Panc1 (cell line): ENCODE measurements at regions not wholly inside any gene's neighbourhood (a gene's known extent, or its start where the extent isn't known, plus 50 kb on each side); places are given as distances from the start of the nearest gene placed in this dataset.

Source experiments
- ATAC-seq: fragments of 200-7000 bp; cut with Tn5 transposase; 2 replicates; pipeline ENCODE4 v1.9.1; 2020; ENCODE audit warnings: mild to moderate bottlenecking, moderate library complexity
- BruUV-seq: library from RNA; stranded (reverse); fragments of 400-500 nt; replicated peaks from 2 replicates; lab custom pipeline; 2021; lab: Mats Ljungman, UMichigan
- CTCF ChIA-PET: fragments of 300-600 bp; sonication (Branson Sonifier 250); formaldehyde crosslinking; loops from one replicate; lab custom pipeline; 2022; ENCODE audit warnings: antibody characterized with exemption; lab: Charles Lee
- POLR2A ChIA-PET: fragments of 300-600 bp; sonication (Branson Sonifier 250); formaldehyde crosslinking; loops from one replicate; lab custom pipeline; 2022; ENCODE audit warnings: antibody characterized with exemption; lab: Charles Lee
- DNase-seq: peaks from one replicate; pipeline ENCODE4 v3.0.0-alpha.2; 2010; ENCODE audit warnings: low read depth, low spot score
- H3K27ac ChIP-seq: 2 replicates; pipeline ENCODE4 v1.5.1; 2011; ENCODE audit warnings: mild to moderate bottlenecking, low read length, inconsistent platforms
- H3K27me3 ChIP-seq: fragments of 200-500 bp; sonication (Bioruptor generic); 2 replicates; pipeline ENCODE4 v1.6.0; 2014; ENCODE audit warnings: low read length, inconsistent platforms; ENCODE audit not compliant: control insufficient read depth, insufficient read depth
- H3K36me3 ChIP-seq: fragments of 200-500 bp; sonication (Bioruptor generic); 2 replicates; pipeline ENCODE4 v1.5.1; 2014; ENCODE audit warnings: inconsistent platforms, mild to moderate bottlenecking, low read length, moderate library complexity; ENCODE audit not compliant: control insufficient read depth, insufficient read depth
- H3K4me1 ChIP-seq: 2 replicates; pipeline ENCODE4 v1.5.1; 2011; ENCODE audit warnings: inconsistent platforms, mild to moderate bottlenecking, low read length, moderate library complexity; ENCODE audit not compliant: control insufficient read depth, insufficient read depth
- H3K4me3 ChIP-seq, 2 experiments: 2 replicates each; pipeline ENCODE4 v1.5.1; 2011 to 2012; ENCODE audit warnings: low read depth in 2 of 2, low read length in 2 of 2, mild to moderate bottlenecking in 2 of 2, inconsistent platforms in 1 of 2, moderate library complexity in 1 of 2
- H3K9me3 ChIP-seq: fragments of 200-500 bp; sonication (Bioruptor generic); 2 replicates; pipeline ENCODE4 v1.5.1; 2014; ENCODE audit warnings: low read depth, mild to moderate bottlenecking, inconsistent platforms, low read length, moderate library complexity; ENCODE audit not compliant: control insufficient read depth, insufficient read depth
- POLR2AphosphoS5 ChIP-seq: IDR thresholded peaks from 2 replicates; pipeline ENCODE4 v1.6.1; 2012; ENCODE audit warnings: mild to moderate bottlenecking, low read depth, low read length, moderate library complexity
- SIN3A ChIP-seq: IDR thresholded peaks from 2 replicates; pipeline ENCODE4 v1.6.1; 2012; ENCODE audit warnings: low read depth, mild to moderate bottlenecking, low read length, moderate library complexity, borderline replicate concordance; ENCODE audit not compliant: insufficient read depth
- TCF7L2 ChIP-seq: IDR thresholded peaks from 2 replicates; pipeline ENCODE4 v1.6.1; 2011; ENCODE audit warnings: mild to moderate bottlenecking, low read depth, low read length, inconsistent platforms
- in situ Hi-C: cut with HindIII; loops from 2 replicates; pipeline ENCODE4 v1.10.0; 2016; ENCODE audit warnings: low sequenced_read_pairs, low pct_unique_long_range_greater_than_20kb
- intact Hi-C: fragments of 100-400 bp; cut with micrococcal nuclease; formaldehyde crosslinking; loops from one replicate; pipeline ENCODE4 v1.10.0; 2022; ENCODE audit not compliant: unreplicated experiment
- TF ChIP-seq, protein P1 (sequence below), 2 experiments: IDR thresholded peaks; 2 replicates each; pipeline ENCODE4 v1.6.1; 2011 to 2012; ENCODE audit warnings: low read depth in 2 of 2, control low read depth in 1 of 2, low read length in 1 of 2, mild to moderate bottlenecking in 1 of 2, moderate library complexity in 1 of 2; ENCODE audit not compliant: insufficient read depth in 1 of 2
- TF ChIP-seq, protein P2 (sequence below): fragments of 450-650 bp; IDR thresholded peaks from 2 replicates; pipeline ENCODE4 v1.5.1; 2017; ENCODE audit warnings: mild to moderate bottlenecking

DNA sequence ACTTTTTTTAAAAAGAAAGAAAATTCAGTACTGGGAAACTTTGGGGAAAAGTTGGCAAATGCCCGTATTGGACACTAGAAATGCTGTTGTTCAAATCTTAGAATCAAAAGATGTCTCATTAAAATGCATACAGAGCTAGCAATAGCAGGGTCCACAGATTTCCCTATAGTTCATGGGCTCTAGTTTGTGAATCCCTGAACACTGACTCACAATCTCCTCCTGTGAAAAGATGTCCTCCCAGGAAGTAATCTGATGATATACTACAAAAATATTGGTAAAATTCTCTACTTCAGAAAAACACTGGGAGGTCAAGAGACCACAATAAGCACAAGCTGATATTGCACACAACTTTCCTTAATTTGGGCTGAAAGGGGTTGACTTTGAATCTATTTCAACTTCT is 568.4 kb upstream of the ZNF385D start:
- no peak for TF ChIP-seq TCF7L2
- no peak for TF ChIP-seq SIN3A
- TF ChIP-seq, protein P1, sequence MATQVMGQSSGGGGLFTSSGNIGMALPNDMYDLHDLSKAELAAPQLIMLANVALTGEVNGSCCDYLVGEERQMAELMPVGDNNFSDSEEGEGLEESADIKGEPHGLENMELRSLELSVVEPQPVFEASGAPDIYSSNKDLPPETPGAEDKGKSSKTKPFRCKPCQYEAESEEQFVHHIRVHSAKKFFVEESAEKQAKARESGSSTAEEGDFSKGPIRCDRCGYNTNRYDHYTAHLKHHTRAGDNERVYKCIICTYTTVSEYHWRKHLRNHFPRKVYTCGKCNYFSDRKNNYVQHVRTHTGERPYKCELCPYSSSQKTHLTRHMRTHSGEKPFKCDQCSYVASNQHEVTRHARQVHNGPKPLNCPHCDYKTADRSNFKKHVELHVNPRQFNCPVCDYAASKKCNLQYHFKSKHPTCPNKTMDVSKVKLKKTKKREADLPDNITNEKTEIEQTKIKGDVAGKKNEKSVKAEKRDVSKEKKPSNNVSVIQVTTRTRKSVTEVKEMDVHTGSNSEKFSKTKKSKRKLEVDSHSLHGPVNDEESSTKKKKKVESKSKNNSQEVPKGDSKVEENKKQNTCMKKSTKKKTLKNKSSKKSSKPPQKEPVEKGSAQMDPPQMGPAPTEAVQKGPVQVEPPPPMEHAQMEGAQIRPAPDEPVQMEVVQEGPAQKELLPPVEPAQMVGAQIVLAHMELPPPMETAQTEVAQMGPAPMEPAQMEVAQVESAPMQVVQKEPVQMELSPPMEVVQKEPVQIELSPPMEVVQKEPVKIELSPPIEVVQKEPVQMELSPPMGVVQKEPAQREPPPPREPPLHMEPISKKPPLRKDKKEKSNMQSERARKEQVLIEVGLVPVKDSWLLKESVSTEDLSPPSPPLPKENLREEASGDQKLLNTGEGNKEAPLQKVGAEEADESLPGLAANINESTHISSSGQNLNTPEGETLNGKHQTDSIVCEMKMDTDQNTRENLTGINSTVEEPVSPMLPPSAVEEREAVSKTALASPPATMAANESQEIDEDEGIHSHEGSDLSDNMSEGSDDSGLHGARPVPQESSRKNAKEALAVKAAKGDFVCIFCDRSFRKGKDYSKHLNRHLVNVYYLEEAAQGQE (IDR thresholded peaks at IDR 0.05; ENCODE audit: insufficient read depth in 1 of 2, low read depth in 2 of 2, low read length in 1 of 2) = no peak
- no peak for TF ChIP-seq POLR2AphosphoS5
- ATAC-seq = no peak
- no peaks in the 10 kb centered on the region for H3K27me3 ChIP-seq
- no TSS peak for BruUV-seq
- ChIA-PET POLR2A (no interaction called here), CTCF (no interaction called here)
- H3K27ac ChIP-seq = no peak overlapping the region
- in situ Hi-C loops (no loop called here), intact Hi-C loops (no loop called here)
- H3K9me3 ChIP-seq = no peaks in the 10 kb centered on the region
- DNase-seq = no peak
- H3K36me3 ChIP-seq = no peaks in the 10 kb centered on the region
- H3K4me3 ChIP-seq = no peak overlapping the region
- no peaks in the 10 kb centered on the region for H3K4me1 ChIP-seq

DNA sequence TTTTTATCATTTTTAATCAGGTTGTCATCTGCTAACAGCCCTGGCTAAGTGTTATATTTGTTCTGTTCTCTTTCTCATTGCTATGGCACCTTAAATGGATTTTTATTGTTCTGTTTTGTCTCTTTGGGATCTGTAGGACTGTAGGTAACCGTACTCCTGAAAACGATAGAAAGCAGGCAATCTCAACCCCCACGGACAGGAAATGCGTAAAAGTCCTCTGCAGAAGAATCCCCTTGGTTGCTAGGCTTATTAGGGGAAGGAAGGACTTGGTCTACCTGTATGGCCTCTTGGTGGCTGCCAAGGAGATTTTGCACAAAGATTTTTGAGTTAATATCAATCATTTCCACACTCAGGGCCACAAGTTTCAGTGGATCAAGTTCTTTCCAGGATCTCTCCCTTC is 571.9 kb upstream of the ZNF385D start:
- no peaks in the 10 kb centered on the region for H3K4me1 ChIP-seq
- BruUV-seq = no TSS peak
- no peaks in the 10 kb centered on the region for H3K9me3 ChIP-seq
- H3K27ac ChIP-seq = no peak overlapping the region
- DNase-seq = no peak
- no peak overlapping the region for H3K4me3 ChIP-seq
- ChIA-PET CTCF (no interaction called here), POLR2A (no interaction called here)
- intact Hi-C loops = no loop called here
- TF ChIP-seq, protein P2, sequence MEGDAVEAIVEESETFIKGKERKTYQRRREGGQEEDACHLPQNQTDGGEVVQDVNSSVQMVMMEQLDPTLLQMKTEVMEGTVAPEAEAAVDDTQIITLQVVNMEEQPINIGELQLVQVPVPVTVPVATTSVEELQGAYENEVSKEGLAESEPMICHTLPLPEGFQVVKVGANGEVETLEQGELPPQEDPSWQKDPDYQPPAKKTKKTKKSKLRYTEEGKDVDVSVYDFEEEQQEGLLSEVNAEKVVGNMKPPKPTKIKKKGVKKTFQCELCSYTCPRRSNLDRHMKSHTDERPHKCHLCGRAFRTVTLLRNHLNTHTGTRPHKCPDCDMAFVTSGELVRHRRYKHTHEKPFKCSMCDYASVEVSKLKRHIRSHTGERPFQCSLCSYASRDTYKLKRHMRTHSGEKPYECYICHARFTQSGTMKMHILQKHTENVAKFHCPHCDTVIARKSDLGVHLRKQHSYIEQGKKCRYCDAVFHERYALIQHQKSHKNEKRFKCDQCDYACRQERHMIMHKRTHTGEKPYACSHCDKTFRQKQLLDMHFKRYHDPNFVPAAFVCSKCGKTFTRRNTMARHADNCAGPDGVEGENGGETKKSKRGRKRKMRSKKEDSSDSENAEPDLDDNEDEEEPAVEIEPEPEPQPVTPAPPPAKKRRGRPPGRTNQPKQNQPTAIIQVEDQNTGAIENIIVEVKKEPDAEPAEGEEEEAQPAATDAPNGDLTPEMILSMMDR = no peak
- TF ChIP-seq TCF7L2 (no peak), SIN3A (no peak), POLR2AphosphoS5 (no peak)
- TF ChIP-seq, protein P1 (IDR thresholded peaks at IDR 0.05; ENCODE audit: insufficient read depth in 1 of 2, low read depth in 2 of 2, low read length in 1 of 2) = no peak
- ATAC-seq = no peak
- H3K27me3 ChIP-seq = no peaks in the 10 kb centered on the region
- no peaks in the 10 kb centered on the region for H3K36me3 ChIP-seq
- in situ Hi-C loops = no loop called here
